GM12878 (cell line): ENCODE measurements at regions not wholly inside any gene's neighbourhood (a gene's known extent, or its start where the extent isn't known, plus 50 kb on each side); places are given as distances from the start of the nearest gene placed in this dataset.

ENCODE experiments used
- ATAC-seq: fragments of 200-7000 bp; cut with Tn5 transposase; 3 replicates; pipeline ENCODE4 v1.9.1; 2020; ENCODE audit warnings: mild to moderate bottlenecking, moderate library complexity
- BruUV-seq: library from RNA; stranded (reverse); fragments of 400-500 nt; replicated peaks from 2 replicates; lab custom pipeline; 2021; lab: Mats Ljungman, UMichigan
- CTCF ChIA-PET: fragments of 300-600 bp; sonication (Branson Sonifier 250); formaldehyde crosslinking; extraction: SDS; loops from one replicate; lab custom pipeline; 2021; ENCODE audit warnings: inconsistent platforms; lab: Yijun Ruan, JAX
- POLR2A ChIA-PET: fragments of 350-600 bp; formaldehyde crosslinking; extraction: SDS; loops from one replicate; lab custom pipeline; 2021; ENCODE audit warnings: inconsistent platforms; lab: Charles Lee
- RAD21 ChIA-PET: fragments of 300-600 bp; sonication (Branson Sonifier 250); formaldehyde crosslinking; loops from one replicate; lab custom pipeline; 2023; ENCODE audit warnings: antibody characterized with exemption; ENCODE audit not compliant: unreplicated experiment; lab: Charles Lee
- SMC1A ChIA-PET: fragments of 300-600 bp; sonication (Branson Sonifier 250); formaldehyde crosslinking; loops from one replicate; lab custom pipeline; 2023; ENCODE audit not compliant: unreplicated experiment, uncharacterized antibody; lab: Charles Lee
- DNase-seq: peaks from one replicate; pipeline ENCODE4 v3.0.0-alpha.2; 2011; ENCODE audit warnings: low read depth, low spot score
- FAIRE-seq: peaks from 3 replicates; lab custom pipeline; 2011; peaks lifted over from hg19 to GRCh38; lab: Jason Lieb, UNC
- H2AFZ ChIP-seq: 2 replicates; pipeline ENCODE4 v1.6.0; 2011; ENCODE audit warnings: low read depth, low read length, control low read depth; ENCODE audit not compliant: control insufficient read depth
- H3K27ac ChIP-seq: 2 replicates; pipeline ENCODE4 v1.5.1; 2011; ENCODE audit warnings: control low read depth; ENCODE audit not compliant: control insufficient read depth, insufficient read depth
- H3K27me3 ChIP-seq, 2 experiments: replicated peaks in 1 of 2; 2 replicates each; pipeline versions ENCODE4 v1.6.0 to v1.6.1; 2011; ENCODE audit warnings: low read length in 1 of 2; ENCODE audit not compliant: control insufficient read depth in 2 of 2, insufficient read depth in 2 of 2
- H3K36me3 ChIP-seq, 2 experiments: 2 replicates each; pipeline ENCODE4 v1.5.1; 2011; ENCODE audit warnings: low read length in 1 of 2; ENCODE audit not compliant: control insufficient read depth in 2 of 2, insufficient read depth in 2 of 2
- H3K4me1 ChIP-seq: 2 replicates; pipeline ENCODE4 v1.6.1; 2011; ENCODE audit warnings: mild to moderate bottlenecking, low read length, moderate library complexity, mixed read lengths; ENCODE audit not compliant: control insufficient read depth, insufficient read depth
- H3K4me2 ChIP-seq: 2 replicates; pipeline ENCODE4 v1.6.0; 2011; ENCODE audit warnings: control low read depth; ENCODE audit not compliant: control insufficient read depth, insufficient read depth
- H3K4me3 ChIP-seq: fragments of 200-600 bp; sonication (generic); 2 replicates; pipeline ENCODE4 v1.5.1; 2016
- H3K79me2 ChIP-seq: 2 replicates; pipeline ENCODE4 v1.6.0; 2011; ENCODE audit warnings: low read length; ENCODE audit not compliant: control insufficient read depth, insufficient read depth
- H3K9ac ChIP-seq: 2 replicates; pipeline ENCODE4 v1.8.0; 2011; ENCODE audit warnings: low read length, control low read depth, mixed read lengths; ENCODE audit not compliant: control insufficient read depth, insufficient read depth
- H3K9me3 ChIP-seq: replicated peaks from 3 replicates; pipeline ENCODE4 v1.5.1; 2011; ENCODE audit warnings: mild to moderate bottlenecking, low read length; ENCODE audit not compliant: control insufficient read depth, insufficient read depth
- H4K20me1 ChIP-seq: 2 replicates; pipeline ENCODE4 v1.6.0; 2011; ENCODE audit not compliant: control insufficient read depth, insufficient read depth
- CTCF ChIP-seq, 3 experiments: IDR thresholded peaks in 2 of 3; conservative IDR thresholded peaks in 1 of 3; 2 replicates each; pipeline ENCODE4 v1.5.1; 2011; ENCODE audit warnings: low read depth in 3 of 3, low read length in 3 of 3, mild to moderate bottlenecking in 3 of 3, control low read depth in 2 of 3, moderate library complexity in 2 of 3, inconsistent platforms in 1 of 3, mixed read lengths in 1 of 3; ENCODE audit not compliant: control insufficient read depth in 2 of 3, insufficient read depth in 1 of 3; ENCODE audit errors: extremely low read depth in 1 of 3
- FOXM1 ChIP-seq: IDR thresholded peaks from 2 replicates; pipeline ENCODE4 v1.6.1; 2012; ENCODE audit warnings: low read depth, mild to moderate bottlenecking, inconsistent platforms, low read length, moderate library complexity
- KDM1A ChIP-seq: fragments of 200-600 bp; sonication (generic); IDR thresholded peaks from 2 replicates; pipeline ENCODE4 v1.6.1; 2016; ENCODE audit warnings: borderline replicate concordance
- NRF1 ChIP-seq: conservative IDR thresholded peaks from 2 replicates; pipeline ENCODE4 v1.6.1; 2011; ENCODE audit warnings: mild to moderate bottlenecking, low read depth, low read length, improper control_type of control experiment
- PKNOX1 ChIP-seq: fragments of 450-650 bp; IDR thresholded peaks from 2 replicates; pipeline ENCODE4 v1.6.1; 2016; ENCODE audit warnings: mild to moderate bottlenecking
- SMAD5 ChIP-seq: IDR thresholded peaks from 2 replicates; pipeline ENCODE4 v1.6.1; 2016; ENCODE audit warnings: antibody characterized with exemption, low read depth
- SUZ12 ChIP-seq: fragments of 200-600 bp; sonication (generic); IDR thresholded peaks from one replicate; pipeline ENCODE4 v1.6.1; 2018; ENCODE audit warnings: antibody characterized with exemption, mild to moderate bottlenecking; ENCODE audit not compliant: unreplicated experiment
- WGBS: methylation state at CpG from one replicate; pipeline ENCODE4 v1.1.6; 2016; ENCODE audit warnings: low lambda C conversion rate; ENCODE audit not compliant: insufficient replicate concordance, insufficient coverage; ENCODE audit errors: missing lambda C conversion rate; 5-methylcytosine and 5-hydroxymethylcytosine counted together
- in situ Hi-C: fragments of 300-500 bp; cut with MboI; formaldehyde crosslinking; loops from 9 replicates; pipeline ENCODE4 v1.14.3; 2018; ENCODE audit warnings: mixed read lengths
- intact Hi-C: fragments of 100-400 bp; cut with micrococcal nuclease; formaldehyde crosslinking; loops from one replicate; pipeline ENCODE4 v1.14.2; 2022; ENCODE audit not compliant: unreplicated experiment

GRCh38 chr3:23038471-23038870 lies 164.7 kb upstream of the UBE2E2 start (continued):
- TF ChIP-seq SMAD5 (no peak), CTCF (IDR thresholded peaks at IDR 0.05 in 2 of 3, conservative IDR thresholded peaks at IDR 0.05 in 1 of 3; ENCODE audit: control insufficient read depth in 2 of 3, extremely low read depth in 1 of 3, insufficient read depth in 1 of 3, low read depth in 3 of 3, low read length in 3 of 3) (no peak)

- 47% methylated on average over 4 of the region's 4 CpGs for WGBS
- no peaks in the 10 kb centered on the region; the same call in 2 of the 3 replicates for H3K9me3 ChIP-seq
- H3K4me3 ChIP-seq: no peak overlapping the region
- POLR2A ChIA-PET: no interaction called here
- intact Hi-C loops: no loop called here
- FAIRE-seq: no peak
- TF ChIP-seq FOXM1 (no peak), PKNOX1 (no peak), KDM1A (no peak), SUZ12 (no peak), NRF1 (no peak)
- ATAC-seq: no peak
- H2AFZ ChIP-seq: no peak overlapping the region
- no peak overlapping the region for H3K27ac ChIP-seq
- SMC1A ChIA-PET: no interaction called here
- no peaks in the 10 kb centered on the region for H3K27me3 ChIP-seq
- CTCF ChIA-PET: no interaction called here
- RAD21 ChIA-PET: no interaction called here
- no peak overlapping the region for H3K4me2 ChIP-seq
- no peak overlapping the region for H3K9ac ChIP-seq
- no peak for DNase-seq
- H3K36me3 ChIP-seq: no peaks in the 10 kb centered on the region
- in situ Hi-C loops: no loop called here
- H3K4me1 ChIP-seq: no peaks in the 10 kb centered on the region
- H4K20me1 ChIP-seq: no peaks in the 10 kb centered on the region
- no peaks in the 10 kb centered on the region for H3K79me2 ChIP-seq
- no TSS peak for BruUV-seq
Measured at GRCh38 chr3:23041918-23042696, 161.0 kb upstream of the UBE2E2 start.
